Thyroid gland (tissue), 4 donors: ENCODE measurements at regions not wholly inside any gene's neighbourhood (a gene's known extent, or its start where the extent isn't known, plus 50 kb on each side); places are given as distances from the start of the nearest gene placed in this dataset.

Experiments
- CTCF ChIP-seq, 6 experiments: fragments of 200-600 bp in 3 of 6; fragments of 450-650 bp in 3 of 6; sonication (generic) in 3 of 6; IDR thresholded peaks; one replicate each; pipeline ENCODE4 v1.5.1; 2016 to 2019; ENCODE audit warnings: antibody characterized with exemption in 6 of 6, mild to moderate bottlenecking in 2 of 6, inconsistent platforms in 1 of 6, moderate library complexity in 1 of 6
- POLR2A ChIP-seq, 2 donors: fragments of 450-650 bp; IDR thresholded peaks; one replicate each; pipeline ENCODE4 v1.6.1; 2017; ENCODE audit warnings: antibody characterized with exemption in 2 of 2, mild to moderate bottlenecking in 2 of 2, moderate library complexity in 1 of 2

GRCh38 chr5:171692107-171692506, 93.5 kb upstream of the SMIM23 start:
- TF ChIP-seq POLR2A (IDR thresholded peaks at IDR 0.05) (no peak), CTCF (IDR thresholded peaks at IDR 0.05) (no peak)
